SU-DHL-6 (cell line): ENCODE measurements at regions not wholly inside any gene's neighbourhood (a gene's known extent, or its start where the extent isn't known, plus 50 kb on each side); places are given as distances from the start of the nearest gene placed in this dataset.

Experiments
- EZH2phosphoT487 ChIP-seq: fragments of 200-600 bp; sonication (generic), shearing (Covaris generic); conservative IDR thresholded peaks from 2 replicates; pipeline ENCODE4 v1.6.1; 2018; ENCODE audit warnings: mild to moderate bottlenecking, antibody characterized with exemption, low read length, moderate library complexity, mixed read lengths
- TF ChIP-seq, protein P1 (sequence below): fragments of 200-600 bp; sonication (generic); IDR thresholded peaks from one replicate; pipeline ENCODE4 v1.5.1; 2017; ENCODE audit warnings: antibody characterized with exemption, mild to moderate bottlenecking, low read length, moderate library complexity; ENCODE audit not compliant: insufficient read depth, poor library complexity, severe bottlenecking

DNA sequence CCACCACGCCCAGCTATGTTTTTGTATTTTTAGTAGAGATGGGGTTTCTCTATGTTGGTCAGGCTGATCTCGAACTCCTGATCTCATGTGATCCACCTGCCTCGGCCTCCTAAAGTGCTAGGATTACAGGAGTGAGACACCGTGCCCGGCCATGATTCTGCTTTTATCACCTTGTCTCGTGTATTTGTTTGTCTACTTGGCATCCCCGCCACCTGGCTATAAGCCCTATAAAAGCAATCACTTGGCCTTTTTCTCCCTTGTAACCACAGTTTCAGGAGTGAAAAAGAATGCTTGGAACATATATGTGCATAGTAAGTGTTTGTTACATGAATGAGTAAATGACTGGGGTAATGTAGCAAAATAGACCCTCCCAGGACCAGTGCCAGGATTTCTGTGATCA, 77.5 kb upstream of the PAPOLG start:
- TF ChIP-seq, protein P1, sequence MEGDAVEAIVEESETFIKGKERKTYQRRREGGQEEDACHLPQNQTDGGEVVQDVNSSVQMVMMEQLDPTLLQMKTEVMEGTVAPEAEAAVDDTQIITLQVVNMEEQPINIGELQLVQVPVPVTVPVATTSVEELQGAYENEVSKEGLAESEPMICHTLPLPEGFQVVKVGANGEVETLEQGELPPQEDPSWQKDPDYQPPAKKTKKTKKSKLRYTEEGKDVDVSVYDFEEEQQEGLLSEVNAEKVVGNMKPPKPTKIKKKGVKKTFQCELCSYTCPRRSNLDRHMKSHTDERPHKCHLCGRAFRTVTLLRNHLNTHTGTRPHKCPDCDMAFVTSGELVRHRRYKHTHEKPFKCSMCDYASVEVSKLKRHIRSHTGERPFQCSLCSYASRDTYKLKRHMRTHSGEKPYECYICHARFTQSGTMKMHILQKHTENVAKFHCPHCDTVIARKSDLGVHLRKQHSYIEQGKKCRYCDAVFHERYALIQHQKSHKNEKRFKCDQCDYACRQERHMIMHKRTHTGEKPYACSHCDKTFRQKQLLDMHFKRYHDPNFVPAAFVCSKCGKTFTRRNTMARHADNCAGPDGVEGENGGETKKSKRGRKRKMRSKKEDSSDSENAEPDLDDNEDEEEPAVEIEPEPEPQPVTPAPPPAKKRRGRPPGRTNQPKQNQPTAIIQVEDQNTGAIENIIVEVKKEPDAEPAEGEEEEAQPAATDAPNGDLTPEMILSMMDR, result no peak
- TF ChIP-seq EZH2phosphoT487, result no peak
